IMR-90 (cell line): ENCODE measurements at regions not wholly inside any gene's neighbourhood (a gene's known extent, or its start where the extent isn't known, plus 50 kb on each side); places are given as distances from the start of the nearest gene placed in this dataset.
A peak's percentile ranks its signal among the peaks of the same experiment; 100 is the strongest.

Experiments
- ATAC-seq: fragments of 200-7000 bp; cut with Tn5 transposase; 2 replicates; pipeline ENCODE4 v1.9.1; 2020; ENCODE audit warnings: low read depth, mild to moderate bottlenecking, moderate library complexity
- BruUV-seq: library from RNA; stranded (reverse); fragments of 400-500 nt; replicated peaks from 2 replicates; lab custom pipeline; 2021; lab: Mats Ljungman, UMichigan
- CTCF ChIA-PET: fragments of 300-600 bp; formaldehyde crosslinking; extraction: SDS; loops from one replicate; lab custom pipeline; 2021; ENCODE audit warnings: antibody characterized with exemption; lab: Yijun Ruan, JAX
- POLR2A ChIA-PET: fragments of 300-600 bp; sonication (Branson Sonifier 250); formaldehyde crosslinking; loops from one replicate; lab custom pipeline; 2022; ENCODE audit warnings: antibody characterized with exemption; ENCODE audit not compliant: unreplicated experiment; lab: Charles Lee
- DNase-seq: peaks from one replicate; pipeline ENCODE4 v3.0.0; 2013
- H2AFZ ChIP-seq: replicated peaks from 2 replicates; pipeline ENCODE3; 2013; ENCODE audit warnings: low read length, mild to moderate bottlenecking; ENCODE audit not compliant: poor library complexity
- H2AK5ac ChIP-seq: 2 replicates; pipeline ENCODE4 v1.6.1; 2013; ENCODE audit warnings: low read depth, low read length, inconsistent platforms
- H2AK9ac ChIP-seq: replicated peaks from 2 replicates; pipeline ENCODE3; 2013; ENCODE audit warnings: mild to moderate bottlenecking, low read depth, low read length, moderate library complexity; ENCODE audit not compliant: poor library complexity
- H2BK120ac ChIP-seq: 2 replicates; pipeline ENCODE4 v1.6.1; 2013; ENCODE audit warnings: low read depth, low read length, inconsistent platforms
- H2BK15ac ChIP-seq: 3 replicates; pipeline ENCODE4 v1.6.1; 2013; ENCODE audit warnings: low read depth, low read length, inconsistent platforms
- H2BK20ac ChIP-seq: 2 replicates; pipeline ENCODE4 v1.6.1; 2013; ENCODE audit warnings: low read depth, mild to moderate bottlenecking, inconsistent platforms, low read length, moderate library complexity
- H2BK5ac ChIP-seq: 2 replicates; pipeline ENCODE4 v1.6.1; 2013; ENCODE audit warnings: mild to moderate bottlenecking, low read depth, low read length, inconsistent platforms; ENCODE audit not compliant: poor library complexity, severe bottlenecking
- H3K14ac ChIP-seq: replicated peaks from 2 replicates; pipeline ENCODE4 v1.6.1; 2013; ENCODE audit warnings: low read depth, low read length, inconsistent platforms
- H3K18ac ChIP-seq: 2 replicates; pipeline ENCODE4 v1.6.1; 2013; ENCODE audit warnings: low read depth, low read length, control low read depth
- H3K23ac ChIP-seq: 2 replicates; pipeline ENCODE4 v1.6.1; 2013; ENCODE audit warnings: low read depth, low read length, inconsistent platforms
- H3K27ac ChIP-seq: 2 replicates; pipeline ENCODE4 v1.5.1; 2013; ENCODE audit warnings: mild to moderate bottlenecking, control low read depth, low read length; ENCODE audit not compliant: insufficient read depth
- H3K27me3 ChIP-seq: 2 replicates; pipeline ENCODE4 v1.6.1; 2013; ENCODE audit warnings: low read length; ENCODE audit not compliant: control insufficient read depth, insufficient read depth
- H3K36me3 ChIP-seq: 2 replicates; pipeline ENCODE4 v1.6.1; 2013; ENCODE audit warnings: low read length, mixed read lengths; ENCODE audit not compliant: control insufficient read depth, insufficient read depth
- H3K4ac ChIP-seq: 2 replicates; pipeline ENCODE4 v1.6.1; 2013; ENCODE audit warnings: low read depth, low read length, inconsistent platforms
- H3K4me1 ChIP-seq: 2 replicates; pipeline ENCODE4 v1.6.1; 2013; ENCODE audit warnings: low read length, mixed read lengths; ENCODE audit not compliant: control insufficient read depth, insufficient read depth
- H3K4me2 ChIP-seq: 2 replicates; pipeline ENCODE4 v1.6.1; 2013; ENCODE audit warnings: low read depth, mild to moderate bottlenecking, control low read depth, low read length, moderate library complexity
- H3K4me3 ChIP-seq: 2 replicates; pipeline ENCODE4 v1.5.1; 2013; ENCODE audit warnings: low read depth, mild to moderate bottlenecking, control low read depth, low read length, moderate library complexity; ENCODE audit not compliant: insufficient read depth
- H3K56ac ChIP-seq: 2 replicates; pipeline ENCODE4 v1.6.1; 2013; ENCODE audit warnings: low read length, inconsistent platforms; ENCODE audit not compliant: insufficient read depth; ENCODE audit errors: extremely low read depth
- H3K79me1 ChIP-seq, 2 experiments: 2 replicates each; pipeline ENCODE4 v1.6.1; 2013; ENCODE audit warnings: low read length in 2 of 2, inconsistent platforms in 1 of 2, low read depth in 1 of 2
- H3K9ac ChIP-seq: 2 replicates; pipeline ENCODE4 v1.6.1; 2013; ENCODE audit warnings: low read depth, low read length, control low read depth
- H3K9me1 ChIP-seq: 2 replicates; pipeline ENCODE4 v1.6.1; 2013; ENCODE audit warnings: low read length, inconsistent platforms; ENCODE audit not compliant: insufficient read depth
- H3K9me3 ChIP-seq: 2 replicates; pipeline ENCODE4 v1.6.1; 2013; ENCODE audit warnings: low read length; ENCODE audit not compliant: control insufficient read depth, insufficient read depth
- H4K20me1 ChIP-seq: 2 replicates; pipeline ENCODE4 v1.6.1; 2013; ENCODE audit warnings: low read length, inconsistent platforms; ENCODE audit not compliant: insufficient read depth
- H4K5ac ChIP-seq: 2 replicates; pipeline ENCODE4 v1.6.1; 2013; ENCODE audit warnings: mild to moderate bottlenecking, low read depth, low read length, control low read depth
- H4K8ac ChIP-seq, 2 experiments: 2 replicates each; pipeline ENCODE4 v1.6.1; 2013; ENCODE audit warnings: low read depth in 2 of 2, low read length in 2 of 2, control low read depth in 1 of 2, inconsistent platforms in 1 of 2
- H4K91ac ChIP-seq: 2 replicates; pipeline ENCODE4 v1.6.1; 2013; ENCODE audit warnings: low read depth, low read length, inconsistent platforms; ENCODE audit not compliant: insufficient read depth
- BHLHE40 ChIP-seq: fragments of 150-350 bp; IDR thresholded peaks from 2 replicates; pipeline ENCODE4 v1.6.1; 2016; ENCODE audit warnings: mild to moderate bottlenecking, low read depth, low read length
- CTCF ChIP-seq: conservative IDR thresholded peaks from 2 replicates; pipeline ENCODE4 v1.5.1; 2012; ENCODE audit warnings: mild to moderate bottlenecking, low read depth, low read length, improper control_type of control experiment
- FOS ChIP-seq: fragments of 150-350 bp; IDR thresholded peaks from 2 replicates; pipeline ENCODE4 v1.6.1; 2016; ENCODE audit warnings: low read depth, low read length
- MAFK ChIP-seq: IDR thresholded peaks from 2 replicates; pipeline ENCODE4 v1.6.1; 2012; ENCODE audit warnings: low read depth, low read length, improper control_type of control experiment
- RCOR1 ChIP-seq: IDR thresholded peaks from 2 replicates; pipeline ENCODE4 v1.6.1; 2012; ENCODE audit warnings: mild to moderate bottlenecking, low read length, improper control_type of control experiment; ENCODE audit not compliant: insufficient replicate concordance
- RFX5 ChIP-seq: IDR thresholded peaks from 2 replicates; pipeline ENCODE4 v1.8.0; 2012; ENCODE audit warnings: low read depth, mild to moderate bottlenecking, low read length, moderate library complexity
- USF2 ChIP-seq: fragments of 150-350 bp; IDR thresholded peaks from 2 replicates; pipeline ENCODE4 v1.6.1; 2017; ENCODE audit warnings: mild to moderate bottlenecking, antibody characterized with exemption, low read length, low read depth
- WGBS, 2 experiments: methylation state at CpG; one replicate each; pipeline versions ENCODE4 v1.1.5 to v1.1.7; 2013; ENCODE audit warnings: missing lambda C conversion rate in 2 of 2; ENCODE audit not compliant: insufficient read length in 1 of 2; ENCODE audit errors: extremely low coverage in 2 of 2; 5-methylcytosine and 5-hydroxymethylcytosine counted together
- dilution Hi-C: fragments of 300-500 bp; cut with HindIII; formaldehyde crosslinking; loops from one replicate; pipeline ENCODE4 v1.14.3; 2018; ENCODE audit warnings: low sequenced_read_pairs; ENCODE audit not compliant: unreplicated experiment
- in situ Hi-C: fragments of 300-500 bp; cut with MboI; formaldehyde crosslinking; loops from 3 replicates; pipeline ENCODE4 v1.14.3; 2019; ENCODE audit warnings: low sequenced_read_pairs, inconsistent platforms, mixed read lengths
- intact Hi-C: fragments of 100-400 bp; cut with micrococcal nuclease; formaldehyde crosslinking; loops from 2 replicates; pipeline ENCODE4 v1.10.0; 2022

- Histone ChIP-seq H3K4me1 (peaks cover 26% of the 10 kb centered on the region), H3K27ac (no peak overlapping the region), H3K27me3 (no peaks in the 10 kb centered on the region), H4K5ac (0 out of 2 replicates have a peak overlapping the region, but pooled peaks have one; percentile 2), H3K9me3 (no peaks in the 10 kb centered on the region), H4K8ac (peak overlapping the region in 1 of 2 experiments; percentile 14; a peak in 1 of 4 replicates), H2BK15ac (no peak overlapping the region), H3K4me3 (no peak overlapping the region), H3K79me1 (peaks cover 29 to 70% of the 10 kb centered on the region in 2 experiments), H3K9ac (no peak overlapping the region), H2AFZ (no peak overlapping the region), H2AK5ac (peak overlapping the region; percentile 55), H4K20me1 (no peaks in the 10 kb centered on the region), H3K23ac (peak overlapping the region; percentile 90; the same call in 1 of the 2 replicates), H3K56ac (no peak overlapping the region), H2AK9ac (peak overlapping the region; percentile 60), H2BK120ac (peak overlapping the region; percentile 32; the same call in 1 of the 2 replicates), H3K36me3 (no peaks in the 10 kb centered on the region), H3K14ac (peak overlapping the region; percentile 43), H3K18ac (no peak overlapping the region), H3K4ac (peak overlapping the region; percentile 76), H3K4me2 (no peak overlapping the region), H4K91ac (peak overlapping the region; percentile 33), H2BK20ac (peak overlapping the region; percentile 15; the same call in 1 of the 2 replicates), H2BK5ac (peak overlapping the region; percentile 43), H3K9me1 (peaks cover 23% of the 10 kb centered on the region)
- DNase-seq: peak; percentile 64
- no CpG with 5 or more reads among the region's 8 CpGs for WGBS, 2 experiments
- ChIA-PET CTCF (interaction anchor here (0.7 kb wide), 1 partner anchor 81 kb away, joined by 3 read pairs; no protein-coding TSS in a partner anchor), POLR2A (no interaction called here)
- TF ChIP-seq USF2 (no peak), CTCF (no peak), MAFK (peak; percentile 85), BHLHE40 (no peak), RCOR1 (no peak), FOS (no peak), RFX5 (no peak)
- intact Hi-C loops (no loop called here), in situ Hi-C loops (no loop called here), dilution Hi-C loops (no loop called here)
- BruUV-seq: no TSS peak
- ATAC-seq: peak; percentile 19; the same call in 1 of the 2 replicates
Observed at GRCh38 chr9:130765137-130766020, 69.7 kb upstream of the ABL1 start.
